HEK293 (cell line): ENCODE measurements at regions not wholly inside any gene's neighbourhood (a gene's known extent, or its start where the extent isn't known, plus 50 kb on each side); places are given as distances from the start of the nearest gene placed in this dataset.

ENCODE experiments used
- YY1 ChIP-seq: fragments of 450-650 bp; formaldehyde crosslinking; IDR thresholded peaks from 2 replicates; pipeline ENCODE4 v1.5.1; 2018; ENCODE audit warnings: missing biosample characterization, missing genetic modification characterization
- ZNF274 ChIP-seq, 2 experiments: fragments of 200-500 bp in 1 of 2; fragments of 450-650 bp in 1 of 2; sonication (Bioruptor generic) in 1 of 2; formaldehyde crosslinking in 1 of 2; IDR thresholded peaks; 2 replicates each; pipeline versions ENCODE4 v1.5.1 to v1.6.1; 2014 to 2016; ENCODE audit warnings: borderline replicate concordance in 1 of 2, inconsistent platforms in 1 of 2, low read length in 1 of 2, missing biosample characterization in 1 of 2, missing genetic modification characterization in 1 of 2
- ZNF335 ChIP-seq: fragments of 450-650 bp; formaldehyde crosslinking; conservative IDR thresholded peaks from 2 replicates; pipeline ENCODE4 v1.5.1; 2016; ENCODE audit warnings: missing biosample characterization, missing genetic modification characterization
- ZNF610 ChIP-seq: fragments of 450-650 bp; formaldehyde crosslinking; IDR thresholded peaks from 2 replicates; pipeline ENCODE4 v1.5.1; 2016; ENCODE audit warnings: missing biosample characterization, missing genetic modification characterization, borderline replicate concordance
- ZNF837 ChIP-seq: fragments of 450-650 bp; formaldehyde crosslinking; IDR thresholded peaks from 2 replicates; pipeline ENCODE4 v1.5.1; 2016; ENCODE audit warnings: missing biosample characterization, missing genetic modification characterization
- TF ChIP-seq, protein P1 (sequence below): fragments of 450-650 bp; formaldehyde crosslinking; IDR thresholded peaks from 2 replicates; pipeline ENCODE4 v1.5.1; 2016; ENCODE audit warnings: missing biosample characterization, missing genetic modification characterization
- TF ChIP-seq, protein P2 (sequence below): fragments of 450-650 bp; formaldehyde crosslinking; IDR thresholded peaks from 2 replicates; pipeline ENCODE4 v1.5.1; 2016; ENCODE audit warnings: missing biosample characterization, missing genetic modification characterization
- TF ChIP-seq, protein P3 (sequence below): fragments of 450-650 bp; formaldehyde crosslinking; IDR thresholded peaks from 2 replicates; pipeline ENCODE4 v1.5.1; 2016; ENCODE audit warnings: missing biosample characterization, missing genetic modification characterization
- TF ChIP-seq, protein P4 (sequence below): fragments of 450-650 bp; formaldehyde crosslinking; IDR thresholded peaks from 2 replicates; pipeline ENCODE4 v1.5.1; 2016; ENCODE audit warnings: missing biosample characterization, missing genetic modification characterization

DNA sequence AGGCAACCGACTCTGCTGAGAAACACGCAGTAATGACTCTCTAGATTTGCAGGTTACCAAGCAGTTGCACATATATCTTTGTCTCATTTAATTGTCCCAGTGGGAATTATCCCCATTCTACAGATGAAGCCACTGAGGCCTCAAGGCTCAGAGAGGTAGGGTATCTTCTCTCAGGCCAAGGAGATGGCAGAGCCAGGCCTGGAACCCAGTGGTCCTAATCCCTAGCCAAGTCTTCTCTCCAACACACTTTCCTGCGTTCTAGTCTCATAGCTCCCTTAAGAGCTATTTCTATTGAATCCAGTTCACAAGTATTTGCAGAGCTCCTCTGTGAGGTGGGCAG, 181.3 kb upstream of the BCOR start:
- no peak for TF ChIP-seq ZNF335 (tag by site-specific recombination)
- no peak for TF ChIP-seq ZNF837
- TF ChIP-seq ZNF274 (IDR thresholded peaks at IDR 0.05; ENCODE audit: low read length) = no peak
- no peak for TF ChIP-seq ZNF274 (tag by site-specific recombination; IDR thresholded peaks at IDR 0.05; ENCODE audit: borderline replicate concordance)
- TF ChIP-seq, protein P1, sequence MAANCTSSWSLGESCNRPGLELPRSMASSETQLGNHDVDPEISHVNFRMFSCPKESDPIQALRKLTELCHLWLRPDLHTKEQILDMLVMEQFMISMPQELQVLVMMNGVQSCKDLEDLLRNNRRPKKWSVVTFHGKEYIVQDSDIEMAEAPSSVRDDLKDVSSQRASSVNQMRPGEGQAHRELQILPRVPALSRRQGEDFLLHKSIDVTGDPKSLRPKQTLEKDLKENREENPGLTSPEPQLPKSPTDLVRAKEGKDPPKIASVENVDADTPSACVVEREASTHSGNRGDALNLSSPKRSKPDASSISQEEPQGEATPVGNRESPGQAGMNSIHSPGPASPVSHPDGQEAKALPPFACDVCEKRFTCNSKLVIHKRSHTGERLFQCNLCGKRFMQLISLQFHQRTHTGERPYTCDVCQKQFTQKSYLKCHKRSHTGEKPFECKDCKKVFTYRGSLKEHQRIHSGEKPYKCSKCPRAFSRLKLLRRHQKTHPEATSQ (tag by site-specific recombination) = no peak
- TF ChIP-seq, protein P2, sequence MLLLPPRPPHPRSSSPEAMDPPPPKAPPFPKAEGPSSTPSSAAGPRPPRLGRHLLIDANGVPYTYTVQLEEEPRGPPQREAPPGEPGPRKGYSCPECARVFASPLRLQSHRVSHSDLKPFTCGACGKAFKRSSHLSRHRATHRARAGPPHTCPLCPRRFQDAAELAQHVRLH = no peak
- TF ChIP-seq YY1 (tag by site-specific recombination) = no peak
- TF ChIP-seq, protein P3, sequence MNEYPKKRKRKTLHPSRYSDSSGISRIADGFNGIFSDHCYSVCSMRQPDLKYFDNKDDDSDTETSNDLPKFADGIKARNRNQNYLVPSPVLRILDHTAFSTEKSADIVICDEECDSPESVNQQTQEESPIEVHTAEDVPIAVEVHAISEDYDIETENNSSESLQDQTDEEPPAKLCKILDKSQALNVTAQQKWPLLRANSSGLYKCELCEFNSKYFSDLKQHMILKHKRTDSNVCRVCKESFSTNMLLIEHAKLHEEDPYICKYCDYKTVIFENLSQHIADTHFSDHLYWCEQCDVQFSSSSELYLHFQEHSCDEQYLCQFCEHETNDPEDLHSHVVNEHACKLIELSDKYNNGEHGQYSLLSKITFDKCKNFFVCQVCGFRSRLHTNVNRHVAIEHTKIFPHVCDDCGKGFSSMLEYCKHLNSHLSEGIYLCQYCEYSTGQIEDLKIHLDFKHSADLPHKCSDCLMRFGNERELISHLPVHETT (tag by site-specific recombination) = no peak
- TF ChIP-seq ZNF610 (tag by site-specific recombination) = no peak
- TF ChIP-seq, protein P4, sequence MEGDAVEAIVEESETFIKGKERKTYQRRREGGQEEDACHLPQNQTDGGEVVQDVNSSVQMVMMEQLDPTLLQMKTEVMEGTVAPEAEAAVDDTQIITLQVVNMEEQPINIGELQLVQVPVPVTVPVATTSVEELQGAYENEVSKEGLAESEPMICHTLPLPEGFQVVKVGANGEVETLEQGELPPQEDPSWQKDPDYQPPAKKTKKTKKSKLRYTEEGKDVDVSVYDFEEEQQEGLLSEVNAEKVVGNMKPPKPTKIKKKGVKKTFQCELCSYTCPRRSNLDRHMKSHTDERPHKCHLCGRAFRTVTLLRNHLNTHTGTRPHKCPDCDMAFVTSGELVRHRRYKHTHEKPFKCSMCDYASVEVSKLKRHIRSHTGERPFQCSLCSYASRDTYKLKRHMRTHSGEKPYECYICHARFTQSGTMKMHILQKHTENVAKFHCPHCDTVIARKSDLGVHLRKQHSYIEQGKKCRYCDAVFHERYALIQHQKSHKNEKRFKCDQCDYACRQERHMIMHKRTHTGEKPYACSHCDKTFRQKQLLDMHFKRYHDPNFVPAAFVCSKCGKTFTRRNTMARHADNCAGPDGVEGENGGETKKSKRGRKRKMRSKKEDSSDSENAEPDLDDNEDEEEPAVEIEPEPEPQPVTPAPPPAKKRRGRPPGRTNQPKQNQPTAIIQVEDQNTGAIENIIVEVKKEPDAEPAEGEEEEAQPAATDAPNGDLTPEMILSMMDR (tag by site-specific recombination) = no peak
